ENCODE measurements at regions not wholly inside any gene's neighbourhood (a gene's known extent, or its start where the extent isn't known, plus 50 kb on each side); places are given as distances from the start of the nearest gene placed in this dataset.

GRCh38 chr4:149110481-149110880 is 668.3 kb upstream of the NR3C2 start:
- no peak for TF ChIP-seq CTCF (IDR thresholded peaks at IDR 0.05)
- Histone ChIP-seq H3K36me3 (no peaks in the 10 kb centered on the region), H3K27ac (no peak overlapping the region), H3K9me3 (no peaks in the 10 kb centered on the region), H3K4me3 (no peak overlapping the region), H3K27me3 (no peaks in the 10 kb centered on the region), H3K4me1 (no peaks in the 10 kb centered on the region)
- no peak for FAIRE-seq
- no peak for DNase-seq
- WGBS, 2 donors: 35 to 47% methylated on average over 3 of the region's 3 CpGs
- ATAC-seq: no peak
- intact Hi-C loops (cut with DNase I): no loop called here

- no peaks in the 10 kb centered on the region for H3K4me1 ChIP-seq
- no peak for TF ChIP-seq CTCF (IDR thresholded peaks at IDR 0.05)
- no peaks in the 10 kb centered on the region for H3K36me3 ChIP-seq
- no peak for DNase-seq
- no peak for ATAC-seq
- H3K27ac ChIP-seq: no peak overlapping the region
- H3K9me3 ChIP-seq: no peaks in the 10 kb centered on the region
- WGBS, 2 donors: 51 to 67% methylated on average over 2 of the region's 2 CpGs
- H3K27me3 ChIP-seq: no peaks in the 10 kb centered on the region
- intact Hi-C loops (cut with DNase I): no loop called here
- no peak for FAIRE-seq
- no peak overlapping the region for H3K4me3 ChIP-seq
These were observed 666.4 kb upstream of the NR3C2 start for GRCh38 chr4:149108626-149109025.

GRCh38 chr4:149102765-149103164 is 660.6 kb upstream of the NR3C2 start:
- Histone ChIP-seq H3K36me3 (no peaks in the 10 kb centered on the region), H3K27me3 (no peaks in the 10 kb centered on the region), H3K4me1 (no peaks in the 10 kb centered on the region), H3K4me3 (no peak overlapping the region), H3K9me3 (no peaks in the 10 kb centered on the region), H3K27ac (no peak overlapping the region)
- ATAC-seq (no peak), DNase-seq (no peak), FAIRE-seq (no peak)
- TF ChIP-seq CTCF (IDR thresholded peaks at IDR 0.05): no peak
- intact Hi-C loops (cut with DNase I): no loop called here

- no peak for ATAC-seq
- DNase-seq: no peak
- H3K27me3 ChIP-seq: no peaks in the 10 kb centered on the region
- no peaks in the 10 kb centered on the region for H3K9me3 ChIP-seq
- H3K4me3 ChIP-seq: no peak overlapping the region
- H3K27ac ChIP-seq: no peak overlapping the region
- no peak for FAIRE-seq
- no peak for TF ChIP-seq CTCF (IDR thresholded peaks at IDR 0.05)
- H3K4me1 ChIP-seq: no peaks in the 10 kb centered on the region
- intact Hi-C loops (cut with DNase I): no loop called here
- 47 to 55% methylated on average over 2 of the region's 2 CpGs for WGBS, 2 donors
- H3K36me3 ChIP-seq: no peaks in the 10 kb centered on the region
These were observed 659.4 kb upstream of the NR3C2 start for GRCh38 chr4:149101649-149102048.

GRCh38 chr4:149095811-149096210 is 653.6 kb upstream of the NR3C2 start:
- intact Hi-C loops (cut with DNase I): no loop called here
- no peak for FAIRE-seq

More at GRCh38 chr4:149095811-149096210, 653.6 kb upstream of the NR3C2 start:
- DNase-seq: no peak
- H3K36me3 ChIP-seq: no peaks in the 10 kb centered on the region
- no peak overlapping the region for H3K4me3 ChIP-seq
- no peak for ATAC-seq
- no peaks in the 10 kb centered on the region for H3K4me1 ChIP-seq
- no peak for TF ChIP-seq CTCF (IDR thresholded peaks at IDR 0.05)
- H3K27me3 ChIP-seq: no peaks in the 10 kb centered on the region
- WGBS, 2 donors: 65 to 71% methylated on average over 1 of the region's 1 CpG
- H3K9me3 ChIP-seq: no peaks in the 10 kb centered on the region
- H3K27ac ChIP-seq: no peak overlapping the region
